SHP77 treated with DMSO at 0.1 percent for 48 hours (cell line): ENCODE measurements at regions not wholly inside any gene's neighbourhood (a gene's known extent, or its start where the extent isn't known, plus 50 kb on each side); places are given as distances from the start of the nearest gene placed in this dataset.
A peak's percentile ranks its signal among the peaks of the same experiment; 100 is the strongest.

Source experiments
- DNase-seq: peaks from one replicate; lab custom pipeline; 2025; lab: John Stamatoyannopoulos, UW

DNA sequence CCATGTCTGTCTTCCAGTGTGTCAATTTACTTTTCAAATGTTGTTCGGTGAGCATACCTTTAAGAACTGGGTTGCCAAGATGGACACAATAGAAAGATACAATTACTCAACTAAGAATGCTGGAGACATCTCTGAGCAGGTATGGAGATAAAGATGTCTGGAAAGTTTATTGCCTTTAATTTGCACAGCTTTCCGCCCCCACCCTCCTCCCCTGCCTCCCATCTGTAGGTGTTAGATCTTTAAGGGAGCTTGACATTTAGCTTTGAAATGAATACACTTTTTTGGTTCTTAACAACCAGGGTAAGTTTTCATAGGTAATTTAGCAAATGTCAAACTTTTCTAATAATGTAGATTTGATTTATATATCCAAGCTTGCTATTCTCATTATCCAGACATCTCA is 104.4 kb downstream of the BTBD3 start:
- DNase-seq, result no peak

DNA sequence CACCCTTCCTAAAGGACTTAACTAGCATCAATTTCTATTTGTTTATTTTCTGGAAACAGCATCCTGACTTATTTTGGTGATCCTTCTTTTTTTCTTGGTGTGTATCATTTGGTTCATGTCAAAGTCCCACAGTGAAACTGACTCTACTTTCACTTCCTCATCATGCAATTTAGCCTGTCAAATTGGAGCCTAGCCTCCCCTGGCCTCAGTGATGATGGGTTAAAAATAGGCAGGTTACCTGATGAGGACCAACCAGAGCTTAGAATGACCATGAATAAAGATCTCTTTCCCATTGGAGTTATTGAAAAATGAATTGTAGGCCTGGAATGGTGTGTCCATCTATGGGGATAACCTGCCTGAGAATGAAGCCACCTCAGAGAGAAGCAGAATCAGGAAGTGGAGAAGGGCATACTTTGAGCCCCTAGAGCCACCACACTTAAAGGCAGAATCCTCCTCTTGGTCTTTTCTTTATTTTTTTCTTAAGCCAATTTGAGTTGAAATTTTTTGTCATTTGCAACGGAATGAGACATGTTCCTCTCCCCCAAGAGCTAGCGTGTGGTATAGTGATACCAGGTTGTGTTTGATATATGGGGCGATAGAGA is 105.6 kb downstream of the BTBD3 start:
- DNase-seq, result no peak

DNA sequence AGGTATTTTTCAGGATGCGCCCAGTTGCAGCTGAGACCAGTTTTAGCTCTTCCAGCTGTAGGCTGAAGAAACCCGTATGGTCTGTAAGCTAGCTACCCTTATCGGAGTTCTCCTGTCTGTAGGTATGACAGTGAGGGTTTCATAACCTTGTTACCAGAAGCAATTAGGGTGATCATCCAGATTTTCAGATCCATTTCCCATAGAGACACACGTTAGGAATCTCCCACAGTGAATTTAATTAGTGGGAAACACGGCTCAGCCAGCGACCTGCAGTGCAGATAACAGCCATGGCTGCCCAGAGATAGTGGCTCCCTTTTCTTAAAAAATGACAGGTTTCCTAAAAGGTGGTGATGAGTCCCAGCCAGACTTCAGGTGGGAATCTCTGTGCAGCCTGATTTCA is 111.1 kb downstream of the BTBD3 start:
- no peak for DNase-seq

DNA sequence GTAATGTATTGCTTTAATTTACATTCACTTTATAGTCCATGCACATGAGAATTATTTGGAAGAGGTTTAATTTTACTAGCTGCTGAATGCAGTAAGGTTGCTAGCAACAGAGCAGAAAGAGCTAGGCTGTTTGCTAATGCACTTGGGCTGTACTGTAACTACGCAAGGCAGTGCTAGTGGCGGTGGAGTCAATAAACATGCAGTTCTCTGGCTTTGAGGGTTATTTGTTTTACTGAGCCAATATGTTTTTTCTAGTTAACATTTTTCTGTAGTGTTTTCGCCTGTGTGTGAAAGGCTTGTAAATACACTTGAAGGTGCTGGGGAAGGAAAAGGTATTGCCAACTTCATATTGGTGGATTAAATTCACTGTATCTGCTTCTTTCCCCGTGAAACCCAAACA is 112.8 kb downstream of the BTBD3 start:
- DNase-seq, result peak; percentile 13

DNA sequence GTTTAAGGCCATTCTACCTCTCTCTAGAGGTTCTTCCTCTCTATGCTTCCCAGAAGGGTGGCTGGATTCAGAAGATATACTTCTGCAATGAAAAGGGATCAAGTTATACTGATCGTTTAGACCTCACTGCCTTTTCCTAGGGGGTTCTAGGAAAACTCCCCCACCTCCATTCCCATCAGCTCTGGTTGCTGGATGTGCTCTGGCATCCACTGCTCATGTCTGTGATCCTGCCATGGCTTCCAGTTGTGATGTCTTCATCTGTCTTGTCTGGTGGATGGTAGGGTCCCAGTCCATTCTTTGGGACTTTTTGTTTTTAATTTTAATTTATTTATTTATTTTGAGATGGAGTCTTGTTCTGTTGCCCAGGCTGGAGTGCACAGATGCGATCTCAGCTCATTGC is 118.4 kb downstream of the BTBD3 start:
- no peak for DNase-seq

DNA sequence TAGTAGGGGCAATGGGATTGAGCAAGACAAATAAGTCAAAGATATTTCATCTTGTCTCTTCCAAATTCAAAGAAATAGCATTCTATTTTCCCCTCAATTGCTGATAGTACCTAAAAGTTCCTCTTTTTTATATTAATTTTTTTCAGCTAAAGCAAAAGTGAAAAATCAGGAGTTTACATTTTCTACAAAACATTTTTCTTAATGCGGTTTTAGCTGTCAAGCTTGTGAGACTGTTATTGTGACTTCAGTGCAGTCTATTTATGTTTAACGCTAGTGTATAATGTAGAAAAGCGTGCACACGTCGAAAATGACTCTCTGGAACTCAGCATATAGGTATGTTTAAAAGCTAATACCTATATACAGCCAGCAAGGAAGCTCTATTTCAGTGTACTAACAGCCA is 119.8 kb downstream of the BTBD3 start:
- no peak for DNase-seq

DNA sequence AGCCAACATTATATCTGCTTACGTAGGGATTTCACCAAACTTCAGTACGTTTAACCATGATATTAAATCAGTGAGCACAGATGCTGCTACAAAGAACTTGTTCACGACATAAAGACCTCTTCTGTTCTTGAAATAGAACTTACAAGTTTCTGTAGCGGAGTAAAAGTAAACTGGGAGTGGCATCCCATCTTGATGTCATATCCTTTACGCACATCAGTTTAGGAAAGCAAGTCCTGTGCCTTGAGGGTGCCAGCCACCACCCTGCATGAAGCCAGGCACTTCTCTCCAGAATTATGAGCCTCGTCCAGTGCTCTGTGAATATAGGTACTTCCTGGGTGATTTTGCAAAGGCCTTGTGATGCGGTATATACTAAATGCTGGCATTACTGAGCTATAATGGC is 122.6 kb downstream of the BTBD3 start:
- DNase-seq, result peak; percentile 40

DNA sequence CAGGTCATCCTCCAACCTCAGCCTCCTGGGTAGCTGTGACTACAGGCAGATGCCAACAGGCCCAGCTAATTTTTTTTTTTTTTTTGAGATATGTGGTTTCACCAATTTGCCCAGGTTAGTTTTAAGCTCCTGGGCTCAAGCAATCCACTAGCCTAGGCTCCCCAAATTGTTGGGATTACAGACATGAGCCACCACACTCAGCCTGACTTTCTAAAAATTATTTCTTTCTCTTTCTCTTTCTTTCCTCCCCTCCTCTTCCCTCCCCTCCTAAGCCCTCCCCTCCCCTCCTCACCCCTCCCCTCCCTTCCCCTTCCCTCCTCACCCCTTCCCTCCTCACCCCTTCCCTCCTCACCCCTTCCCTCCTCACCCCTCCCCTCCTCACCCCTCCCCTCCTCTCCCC is 127.3 kb downstream of the BTBD3 start:
- no peak for DNase-seq

DNA sequence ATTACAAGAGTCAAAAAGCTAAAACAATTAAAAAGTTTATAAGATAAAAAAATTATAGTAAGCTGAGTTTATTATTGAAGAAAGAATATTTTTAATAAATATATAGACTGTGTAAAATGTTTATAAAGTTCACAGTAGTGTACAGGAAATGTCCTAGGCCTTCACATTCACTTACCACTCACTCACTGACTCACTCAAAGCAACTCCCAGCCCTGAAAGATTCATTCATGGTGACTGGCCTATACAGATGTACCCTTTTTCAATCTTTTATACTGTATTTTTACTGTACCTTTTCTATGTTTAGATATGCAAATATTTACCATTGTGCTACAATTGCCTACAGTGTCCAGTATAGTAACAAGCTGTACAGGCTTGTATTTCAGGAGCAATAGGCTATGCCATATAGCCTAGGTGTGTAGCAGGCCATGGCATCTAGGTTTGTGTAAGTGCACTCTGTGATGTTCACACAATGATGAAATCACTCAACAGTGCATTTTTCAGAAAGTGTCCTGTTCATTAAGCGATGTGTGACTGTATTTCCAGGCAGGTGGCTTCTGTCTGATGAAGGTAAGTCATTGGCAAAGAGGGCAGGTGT is 130.2 kb downstream of the BTBD3 start:
- DNase-seq, result peak; percentile 9

DNA sequence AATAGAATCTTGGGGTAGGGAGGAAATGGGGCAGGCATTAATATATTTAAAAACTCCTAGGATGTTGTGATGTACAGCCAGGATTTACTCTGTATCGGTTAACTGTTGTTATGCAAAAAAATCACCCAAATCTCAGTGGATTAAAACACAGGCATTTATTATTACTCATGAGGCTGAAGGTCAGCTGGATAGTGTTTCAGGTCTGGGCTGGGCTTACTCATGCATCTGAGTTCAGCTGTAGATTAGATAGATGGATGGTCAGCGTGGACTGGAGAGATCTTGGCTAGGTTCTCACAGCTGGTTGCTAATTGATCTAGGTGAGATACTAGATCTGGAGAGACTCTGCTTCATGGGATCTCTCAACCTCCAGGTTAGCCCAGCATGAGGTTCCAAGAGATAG is 131.4 kb downstream of the BTBD3 start:
- DNase-seq, result no peak

DNA sequence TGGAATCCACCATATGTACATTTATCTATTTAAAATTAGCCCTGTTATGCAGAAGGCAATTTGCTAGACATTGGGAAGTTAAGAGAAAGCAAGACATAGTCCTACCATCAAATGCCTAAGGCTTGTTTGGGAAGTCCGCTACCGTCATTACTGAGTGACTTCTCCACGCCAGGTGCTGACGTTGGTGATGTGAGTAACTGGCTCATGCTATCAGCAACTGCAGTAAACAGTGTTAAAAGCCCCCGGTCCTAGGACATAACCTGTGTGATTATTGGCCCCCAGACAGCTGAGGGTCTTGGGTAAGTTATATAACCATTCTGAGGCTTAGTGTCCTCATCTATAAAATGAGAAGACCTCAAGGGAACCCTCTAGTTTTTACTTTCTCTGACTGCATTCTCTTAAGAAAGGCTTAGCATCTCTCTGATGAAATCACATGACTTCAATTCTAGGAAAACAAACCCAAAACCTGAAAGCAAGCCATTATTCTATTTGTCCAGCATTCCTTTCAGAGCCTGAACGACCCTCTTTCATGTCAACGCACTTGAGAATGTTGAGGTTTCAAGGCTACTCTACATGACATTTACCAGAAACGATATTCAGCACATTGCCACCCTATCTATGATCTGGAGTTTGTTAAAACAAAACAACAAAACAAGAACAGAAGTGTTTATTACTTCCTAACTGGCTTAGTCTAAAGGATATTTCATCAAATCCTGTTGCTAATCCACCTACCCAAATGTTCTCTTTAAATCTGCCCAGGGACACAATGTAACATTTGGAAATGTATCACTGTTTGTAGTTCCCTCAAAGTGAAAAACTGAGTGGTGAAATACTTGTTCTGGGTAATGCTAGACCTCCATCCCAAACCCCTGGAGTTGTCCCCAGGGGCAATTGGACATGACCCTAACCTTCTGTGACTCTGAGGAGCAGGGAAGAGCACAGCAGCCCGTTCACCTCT is 133.8 kb downstream of the BTBD3 start:
- DNase-seq, result no peak

DNA sequence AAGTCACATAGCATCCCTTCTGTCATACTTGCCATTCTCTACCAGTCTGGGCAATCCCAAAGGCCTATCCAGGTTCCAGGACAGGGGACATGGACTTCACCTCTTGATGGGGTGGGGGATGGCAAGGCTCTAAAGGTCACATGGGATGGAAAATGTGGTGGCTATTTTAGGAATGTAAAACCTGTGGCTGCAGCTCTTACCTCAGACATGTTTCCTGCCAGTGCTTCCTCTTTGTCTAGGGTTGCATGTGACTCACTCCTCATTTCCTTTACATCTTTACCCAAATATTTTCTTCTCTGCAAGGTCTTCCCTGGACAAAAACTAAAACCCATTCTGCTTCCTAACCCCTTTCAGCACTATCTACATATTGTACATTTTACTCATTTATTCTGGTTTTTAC is 135.7 kb downstream of the BTBD3 start:
- DNase-seq, result no peak

DNA sequence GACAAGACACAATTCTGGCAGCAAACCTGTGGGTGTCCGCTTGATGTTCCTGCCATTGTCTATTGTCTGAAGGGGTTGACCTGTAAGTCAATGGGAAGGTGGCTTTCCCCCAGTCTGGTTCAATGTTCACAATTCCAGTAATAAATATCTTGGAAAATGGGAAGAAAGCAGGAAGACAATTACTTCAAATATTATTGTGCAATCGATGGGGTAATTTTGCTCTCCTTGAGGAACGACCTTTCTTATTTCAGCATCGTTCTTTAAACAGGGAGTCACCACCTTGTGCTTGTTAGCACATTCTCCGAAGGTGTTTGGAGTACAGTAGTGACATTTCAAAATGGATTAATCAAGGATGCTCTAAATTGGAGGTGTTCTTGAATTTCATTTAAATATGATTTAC is 136.9 kb downstream of the BTBD3 start:
- no peak for DNase-seq

DNA sequence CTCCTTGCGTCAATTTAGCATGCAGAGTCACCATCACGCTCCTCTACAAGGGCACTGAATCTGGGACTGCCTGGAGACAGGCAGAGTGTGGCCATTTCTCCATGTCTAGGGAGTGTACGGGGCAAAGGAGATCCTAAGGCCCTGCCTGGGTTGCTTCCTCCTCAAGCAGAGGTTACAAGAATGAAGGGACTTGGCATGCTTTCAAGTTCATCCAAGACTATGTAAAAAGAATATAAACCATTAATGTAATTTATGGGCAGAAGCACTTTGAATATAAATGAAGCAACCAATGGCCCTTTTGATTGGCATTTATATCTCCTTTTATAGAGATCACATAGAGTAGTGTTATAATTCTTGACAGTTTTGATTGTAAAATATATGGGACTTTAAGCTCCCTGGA is 137.5 kb downstream of the BTBD3 start:
- DNase-seq, result no peak

DNA sequence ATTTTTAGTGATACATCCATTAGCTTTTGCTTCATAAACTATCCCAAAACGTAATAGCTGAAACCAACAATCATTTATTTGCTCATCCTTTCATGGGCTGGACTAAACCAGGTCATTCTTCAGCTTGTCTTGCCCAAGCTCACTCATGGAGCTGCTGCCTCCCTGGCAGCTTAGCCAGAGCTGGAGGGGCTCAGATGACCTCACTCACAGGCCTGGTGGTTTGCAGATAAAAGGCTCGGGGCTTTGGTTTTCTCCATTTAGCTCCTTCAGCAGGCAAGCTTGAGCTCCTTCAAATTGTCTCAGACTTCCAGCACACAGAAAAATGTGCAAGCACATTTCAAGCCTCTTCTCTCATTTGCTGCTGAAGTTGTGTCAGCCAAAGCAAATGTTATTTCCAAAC is 139.1 kb downstream of the BTBD3 start:
- DNase-seq, result no peak

DNA sequence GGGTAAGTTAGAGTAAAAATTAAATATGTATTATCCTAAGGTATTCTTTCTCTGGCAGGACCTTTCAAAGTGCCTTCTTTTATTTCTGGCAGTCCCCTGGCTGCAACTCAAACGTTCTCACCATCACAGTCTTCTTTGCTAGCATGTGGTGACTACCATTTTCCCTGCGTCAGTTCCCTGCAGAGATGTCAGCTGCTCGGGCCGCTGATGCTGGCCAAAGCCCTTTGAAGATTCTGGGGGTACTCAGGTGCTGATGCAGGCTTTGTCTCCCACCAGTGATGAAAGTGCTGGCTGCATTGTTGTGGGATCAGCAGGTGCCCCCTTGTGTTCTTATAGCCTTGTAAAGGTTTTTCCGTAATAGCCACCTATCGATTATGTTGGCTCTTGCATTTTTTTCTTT is 140.1 kb downstream of the BTBD3 start:
- DNase-seq, result no peak

DNA sequence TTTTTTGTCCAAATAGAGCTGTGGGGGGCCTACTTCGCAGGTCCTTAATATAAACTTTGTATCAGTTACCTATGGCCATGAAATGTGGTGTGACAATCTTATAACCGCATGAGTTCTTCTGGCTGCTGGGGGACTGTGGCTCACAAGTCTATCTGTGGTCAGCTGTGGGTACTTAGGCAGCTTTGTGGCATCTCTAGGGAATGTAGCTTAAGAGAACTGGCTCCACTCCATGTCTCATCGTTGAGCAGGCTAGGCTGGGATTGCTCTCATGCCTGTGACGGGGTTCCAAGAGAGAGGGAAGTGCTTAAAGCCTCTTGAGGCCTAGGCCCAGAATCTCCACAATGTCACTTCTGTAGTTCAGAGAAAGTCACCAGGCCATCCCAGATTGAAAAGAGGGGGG is 140.5 kb downstream of the BTBD3 start:
- DNase-seq, result no peak

DNA sequence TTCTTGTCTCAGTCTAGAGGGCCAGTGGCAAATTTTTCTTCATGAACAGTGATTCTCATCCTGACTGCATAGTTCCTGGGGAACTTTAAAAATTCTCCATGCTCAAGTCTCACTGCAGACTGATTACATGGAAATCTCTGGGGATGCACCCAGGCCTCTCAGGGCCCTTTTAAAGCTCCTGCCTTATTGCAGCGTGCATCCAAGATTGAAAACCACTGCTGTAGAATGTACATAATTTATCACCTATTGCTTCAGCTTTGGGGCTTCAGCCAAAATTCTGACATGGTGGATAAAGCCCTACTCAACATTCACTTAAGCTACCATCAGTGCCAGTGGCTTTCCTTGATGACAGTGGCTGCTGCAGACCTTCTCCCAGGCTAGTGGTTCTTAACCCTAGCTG is 143.8 kb downstream of the BTBD3 start:
- no peak for DNase-seq

DNA sequence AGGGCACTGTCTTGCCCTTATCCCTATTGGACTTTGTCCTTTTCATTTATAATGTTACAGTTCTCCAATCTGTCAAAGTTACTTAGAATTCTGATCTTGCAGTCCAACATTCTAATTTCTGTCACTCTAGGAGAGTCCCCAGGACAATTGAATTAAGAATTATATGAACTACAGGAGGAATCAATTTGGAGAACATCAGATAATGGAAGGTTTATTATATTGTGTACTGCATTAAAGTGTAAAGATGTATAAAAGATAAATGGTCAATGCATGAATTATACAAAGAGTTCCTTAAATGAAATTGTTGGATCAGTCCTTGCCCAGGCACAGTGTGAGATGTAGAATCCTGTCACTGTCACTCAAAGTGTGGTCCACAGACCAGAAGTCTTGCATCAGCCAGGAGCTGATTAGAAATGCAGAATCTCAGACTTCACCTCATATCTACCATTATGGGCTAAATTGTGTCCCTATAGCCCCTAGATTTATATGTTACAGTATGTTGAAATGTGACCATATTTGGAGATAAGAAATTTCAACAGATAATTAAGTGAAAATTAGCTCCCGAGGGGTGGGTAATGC is 145.5 kb downstream of the BTBD3 start:
- no peak for DNase-seq

DNA sequence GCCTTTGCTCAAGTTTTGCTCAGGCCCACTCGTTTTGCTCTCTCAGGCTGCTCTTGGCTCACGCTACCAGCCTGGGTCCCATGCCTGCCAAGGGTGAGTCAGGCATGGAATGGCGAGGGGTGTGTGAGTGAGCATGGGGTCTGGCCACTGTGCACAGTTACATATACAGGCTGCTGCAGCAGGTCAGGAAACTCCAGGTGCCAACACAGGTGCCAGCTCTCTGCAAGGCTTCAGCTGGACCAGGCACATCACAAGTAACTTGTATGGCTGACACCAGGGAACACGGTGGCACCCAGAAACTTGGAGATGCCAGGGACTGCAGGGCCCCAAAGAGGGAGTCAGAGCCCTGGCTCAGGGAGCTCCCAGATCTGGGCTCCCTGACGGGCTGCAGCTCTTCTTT is 146.8 kb downstream of the BTBD3 start:
- no peak for DNase-seq

DNA sequence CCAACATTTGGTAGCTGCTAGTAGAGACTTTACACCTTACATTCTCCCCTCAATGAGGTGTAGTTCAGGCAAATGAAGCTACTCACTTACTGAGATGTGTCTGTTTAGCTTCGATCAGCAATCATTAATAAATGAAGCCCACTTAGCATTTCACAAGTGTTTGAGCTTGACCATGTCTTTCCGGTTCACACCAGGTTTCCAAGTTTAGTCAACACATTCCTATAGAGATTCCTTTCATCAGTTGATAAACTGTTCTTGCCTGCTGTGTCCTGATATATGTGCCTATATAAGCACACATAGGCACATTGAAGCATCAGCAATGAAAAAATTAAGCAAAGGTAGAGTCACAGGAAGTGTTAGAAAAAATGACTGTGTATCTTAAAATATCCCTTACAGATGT is 150.0 kb downstream of the BTBD3 start:
- DNase-seq, result no peak

DNA sequence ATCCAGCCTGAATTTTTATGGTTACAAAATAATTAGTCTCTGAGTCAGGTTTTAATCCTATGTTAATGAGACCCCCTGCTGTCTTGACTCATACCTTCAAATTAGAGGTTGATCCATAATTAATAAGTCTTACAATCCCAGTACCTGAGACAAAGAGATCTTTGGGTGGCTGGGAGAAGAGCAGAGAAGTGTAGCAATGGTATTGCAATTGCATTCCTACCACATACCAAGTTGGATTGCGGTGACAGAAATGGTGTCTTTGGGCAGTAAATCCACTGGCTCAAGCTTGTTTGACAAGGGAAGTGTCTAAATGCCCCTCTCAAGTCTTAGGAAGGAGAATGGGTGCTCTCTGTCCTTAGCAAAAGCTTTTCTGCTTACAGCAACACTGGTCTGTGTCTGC is 150.4 kb downstream of the BTBD3 start:
- DNase-seq, result no peak

DNA sequence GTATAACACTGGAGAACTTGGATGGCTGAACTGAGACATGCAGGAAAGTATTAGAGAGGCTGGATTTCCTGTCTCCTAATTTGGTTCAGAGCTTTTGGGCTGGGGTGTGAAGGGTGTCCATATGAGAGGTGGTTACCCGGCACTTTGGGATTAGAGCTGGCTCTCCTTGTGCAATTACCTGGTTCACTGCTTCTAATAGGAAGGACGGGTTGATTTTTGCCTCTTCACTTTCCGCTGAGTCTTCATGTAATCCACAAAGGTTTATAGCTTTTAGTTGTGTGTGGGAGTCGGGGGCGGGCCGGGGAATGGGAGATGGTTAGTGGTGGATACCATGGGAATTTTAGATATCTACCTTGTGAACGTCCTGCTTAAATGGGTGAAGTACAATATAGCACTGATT is 151.5 kb downstream of the BTBD3 start:
- DNase-seq, result no peak
